ENCODE measurements at regions not wholly inside any gene's neighbourhood (a gene's known extent, or its start where the extent isn't known, plus 50 kb on each side); places are given as distances from the start of the nearest gene placed in this dataset.

DNA sequence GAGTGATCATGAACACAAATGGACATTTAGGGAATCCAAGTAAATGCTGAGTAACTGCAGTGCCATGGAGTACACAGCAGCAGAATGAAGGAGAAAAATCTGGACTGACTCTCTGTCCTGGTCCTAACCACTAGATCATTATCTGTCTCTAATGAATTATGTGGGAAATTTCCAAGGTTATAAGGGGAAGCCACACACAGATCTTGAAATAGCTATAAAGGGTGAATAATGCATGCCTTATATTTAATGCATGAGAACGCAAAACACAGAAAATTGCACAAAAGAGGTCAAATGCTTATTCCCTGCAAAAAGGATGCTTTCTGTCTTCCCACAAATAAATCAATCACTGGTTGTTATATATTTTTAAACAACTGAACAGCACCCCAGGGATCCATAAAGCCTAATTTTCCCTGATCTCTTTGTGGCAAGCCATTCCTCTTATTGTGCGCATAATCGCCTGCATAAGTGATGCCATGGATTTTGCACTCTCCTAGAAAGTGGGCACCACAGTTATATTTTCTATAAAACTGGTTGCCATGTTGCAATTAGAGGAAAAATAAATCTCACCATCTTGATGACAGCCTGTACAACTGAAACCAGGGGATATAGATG is 201.8 kb downstream of the XPNPEP1 start:
- TF ChIP-seq, protein P1, sequence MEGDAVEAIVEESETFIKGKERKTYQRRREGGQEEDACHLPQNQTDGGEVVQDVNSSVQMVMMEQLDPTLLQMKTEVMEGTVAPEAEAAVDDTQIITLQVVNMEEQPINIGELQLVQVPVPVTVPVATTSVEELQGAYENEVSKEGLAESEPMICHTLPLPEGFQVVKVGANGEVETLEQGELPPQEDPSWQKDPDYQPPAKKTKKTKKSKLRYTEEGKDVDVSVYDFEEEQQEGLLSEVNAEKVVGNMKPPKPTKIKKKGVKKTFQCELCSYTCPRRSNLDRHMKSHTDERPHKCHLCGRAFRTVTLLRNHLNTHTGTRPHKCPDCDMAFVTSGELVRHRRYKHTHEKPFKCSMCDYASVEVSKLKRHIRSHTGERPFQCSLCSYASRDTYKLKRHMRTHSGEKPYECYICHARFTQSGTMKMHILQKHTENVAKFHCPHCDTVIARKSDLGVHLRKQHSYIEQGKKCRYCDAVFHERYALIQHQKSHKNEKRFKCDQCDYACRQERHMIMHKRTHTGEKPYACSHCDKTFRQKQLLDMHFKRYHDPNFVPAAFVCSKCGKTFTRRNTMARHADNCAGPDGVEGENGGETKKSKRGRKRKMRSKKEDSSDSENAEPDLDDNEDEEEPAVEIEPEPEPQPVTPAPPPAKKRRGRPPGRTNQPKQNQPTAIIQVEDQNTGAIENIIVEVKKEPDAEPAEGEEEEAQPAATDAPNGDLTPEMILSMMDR (IDR thresholded peaks at IDR 0.05; ENCODE audit: low read length): no peak
- no peak for TF ChIP-seq EZH2 (IDR thresholded peaks at IDR 0.05; ENCODE audit: borderline replicate concordance, low read length)

Measured in OCI-LY1 (cell line).